Testis (tissue), 2 donors: ENCODE measurements at regions not wholly inside any gene's neighbourhood (a gene's known extent, or its start where the extent isn't known, plus 50 kb on each side); places are given as distances from the start of the nearest gene placed in this dataset.

Experiments
- POLR2A ChIP-seq: fragments of 450-650 bp; IDR thresholded peaks from one replicate; pipeline ENCODE4 v1.6.1; 2017; ENCODE audit warnings: antibody characterized with exemption, mild to moderate bottlenecking, moderate library complexity
- TF ChIP-seq, protein P1 (sequence below), 3 experiments: fragments of 450-650 bp in 2 of 3; fragments of 200-600 bp in 1 of 3; sonication (generic) in 1 of 3; IDR thresholded peaks; one replicate each; pipeline ENCODE4 v1.5.1; 2016 to 2019; ENCODE audit warnings: antibody characterized with exemption in 3 of 3, mild to moderate bottlenecking in 2 of 3, moderate library complexity in 1 of 3

DNA sequence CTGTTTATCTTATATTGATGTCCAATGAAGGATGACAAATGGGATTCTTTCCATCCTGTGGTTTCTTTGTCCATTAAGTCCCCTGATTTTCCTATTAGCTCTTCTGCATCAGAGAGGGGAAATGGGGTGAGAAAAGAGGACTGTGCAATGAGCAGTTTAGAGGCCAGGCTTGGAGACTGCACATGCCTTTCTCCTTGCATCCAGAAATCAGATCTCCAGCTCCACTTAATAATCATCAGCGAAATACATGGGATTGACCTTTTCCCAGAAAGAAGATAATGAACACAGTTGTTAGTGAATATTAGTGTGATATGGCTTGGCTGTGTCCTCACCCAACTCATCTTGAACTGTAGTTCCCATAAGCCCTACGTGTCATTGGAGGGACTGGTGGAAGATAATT lies 697.4 kb downstream of the CBLN2 start:
- TF ChIP-seq, protein P1, sequence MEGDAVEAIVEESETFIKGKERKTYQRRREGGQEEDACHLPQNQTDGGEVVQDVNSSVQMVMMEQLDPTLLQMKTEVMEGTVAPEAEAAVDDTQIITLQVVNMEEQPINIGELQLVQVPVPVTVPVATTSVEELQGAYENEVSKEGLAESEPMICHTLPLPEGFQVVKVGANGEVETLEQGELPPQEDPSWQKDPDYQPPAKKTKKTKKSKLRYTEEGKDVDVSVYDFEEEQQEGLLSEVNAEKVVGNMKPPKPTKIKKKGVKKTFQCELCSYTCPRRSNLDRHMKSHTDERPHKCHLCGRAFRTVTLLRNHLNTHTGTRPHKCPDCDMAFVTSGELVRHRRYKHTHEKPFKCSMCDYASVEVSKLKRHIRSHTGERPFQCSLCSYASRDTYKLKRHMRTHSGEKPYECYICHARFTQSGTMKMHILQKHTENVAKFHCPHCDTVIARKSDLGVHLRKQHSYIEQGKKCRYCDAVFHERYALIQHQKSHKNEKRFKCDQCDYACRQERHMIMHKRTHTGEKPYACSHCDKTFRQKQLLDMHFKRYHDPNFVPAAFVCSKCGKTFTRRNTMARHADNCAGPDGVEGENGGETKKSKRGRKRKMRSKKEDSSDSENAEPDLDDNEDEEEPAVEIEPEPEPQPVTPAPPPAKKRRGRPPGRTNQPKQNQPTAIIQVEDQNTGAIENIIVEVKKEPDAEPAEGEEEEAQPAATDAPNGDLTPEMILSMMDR (IDR thresholded peaks at IDR 0.05): no peak
- TF ChIP-seq POLR2A: no peak
